Spinal cord (tissue), 9 donors: ENCODE measurements at regions not wholly inside any gene's neighbourhood (a gene's known extent, or its start where the extent isn't known, plus 50 kb on each side); places are given as distances from the start of the nearest gene placed in this dataset.

Experiments
- DNase-seq, 6 donors: peaks; one replicate each; pipeline versions ENCODE4 v3.0.0 to v3.0.0-alpha.2; 2013 to 2015; ENCODE audit warnings: low spot score in 6 of 6, low read depth in 4 of 6
- H3K27ac ChIP-seq: one replicate; pipeline ENCODE4 v1.5.1; 2013; ENCODE audit warnings: low read depth, low read length, control low read depth
- H3K27me3 ChIP-seq: one replicate; pipeline ENCODE4 v1.6.1; 2013; ENCODE audit warnings: low read length; ENCODE audit not compliant: control insufficient read depth, insufficient read depth
- H3K36me3 ChIP-seq: one replicate; pipeline ENCODE4 v1.6.1; 2013; ENCODE audit warnings: low read length; ENCODE audit not compliant: control insufficient read depth, insufficient read depth
- H3K4me1 ChIP-seq: one replicate; pipeline ENCODE4 v1.6.1; 2013; ENCODE audit warnings: low read length; ENCODE audit not compliant: control insufficient read depth, insufficient read depth
- H3K4me3 ChIP-seq: one replicate; pipeline ENCODE4 v1.5.1; 2013; ENCODE audit warnings: low read depth, low read length, control low read depth
- H3K9me3 ChIP-seq: one replicate; pipeline ENCODE4 v1.6.1; 2013; ENCODE audit warnings: low read length; ENCODE audit not compliant: control insufficient read depth, insufficient read depth
- WGBS: methylation state at CpG from one replicate; pipeline ENCODE4 v1.1.5; 2013; ENCODE audit warnings: missing lambda C conversion rate; ENCODE audit not compliant: insufficient coverage; 5-methylcytosine and 5-hydroxymethylcytosine counted together
- donor health status: healthy.

DNA sequence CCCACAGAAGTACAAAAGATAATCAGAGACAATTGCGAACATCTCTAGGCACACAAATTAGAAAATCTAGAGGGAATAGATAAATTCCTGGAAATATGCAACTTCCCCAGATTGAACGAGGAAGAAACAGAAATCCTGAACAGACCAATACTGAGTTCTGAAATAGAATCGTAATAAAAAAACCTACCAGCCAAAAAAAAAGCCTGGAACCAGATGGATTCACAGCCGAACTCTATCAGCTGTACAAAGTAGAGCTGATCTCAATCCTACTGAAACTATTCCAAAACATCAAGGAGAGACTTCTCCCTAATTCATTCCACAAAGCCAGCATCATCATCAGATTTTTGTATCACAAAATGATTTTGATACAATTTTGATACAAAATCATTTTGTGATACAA lies 206.4 kb downstream of the REEP3 start:
- H3K4me3 ChIP-seq, result no peak overlapping the region
- H3K4me1 ChIP-seq, result peaks cover 8% of the 10 kb centered on the region
- no peaks in the 10 kb centered on the region for H3K27me3 ChIP-seq
- H3K9me3 ChIP-seq, result no peaks in the 10 kb centered on the region
- no peaks in the 10 kb centered on the region for H3K36me3 ChIP-seq
- DNase-seq, result peak in 1 of 6 donors; percentile 42
- WGBS, result 89% methylated on average over 3 of the region's 4 CpGs
- H3K27ac ChIP-seq, result no peak overlapping the region

DNA sequence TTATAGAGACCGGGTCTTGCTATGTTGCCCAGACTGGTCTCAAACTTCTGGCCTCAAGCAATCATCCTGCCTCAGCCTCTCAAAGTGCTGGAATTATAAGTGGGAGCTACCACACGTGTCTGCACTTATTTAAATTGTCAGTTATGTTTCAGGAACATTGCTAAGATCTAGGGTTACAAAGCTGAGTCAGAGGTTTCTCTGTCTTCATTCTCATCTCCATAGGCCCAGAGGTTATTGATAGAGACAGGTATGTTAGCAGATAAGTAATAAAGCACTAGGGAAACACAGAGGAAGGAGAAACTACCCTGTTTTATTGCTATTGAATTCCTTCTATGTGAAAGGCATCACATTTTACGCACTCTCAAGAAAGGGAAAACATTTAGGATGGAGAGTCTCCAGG lies 214.1 kb downstream of the REEP3 start:
- WGBS, result no CpG with 5 or more reads among the region's 3 CpGs
- H3K9me3 ChIP-seq, result no peaks in the 10 kb centered on the region
- no peaks in the 10 kb centered on the region for H3K27me3 ChIP-seq
- H3K36me3 ChIP-seq, result no peaks in the 10 kb centered on the region
- no peaks in the 10 kb centered on the region for H3K4me1 ChIP-seq
- H3K4me3 ChIP-seq, result no peak overlapping the region
- DNase-seq, result no peak
- H3K27ac ChIP-seq, result no peak overlapping the region

GRCh38 chr10:63738410-63738809 lies 217.2 kb downstream of the REEP3 start:
- no peak for DNase-seq
- 80% methylated on average over 2 of the region's 2 CpGs for WGBS
- Histone ChIP-seq H3K9me3 (no peaks in the 10 kb centered on the region), H3K36me3 (no peaks in the 10 kb centered on the region), H3K4me3 (no peak overlapping the region), H3K27me3 (no peaks in the 10 kb centered on the region), H3K27ac (no peak overlapping the region), H3K4me1 (no peaks in the 10 kb centered on the region)

DNA sequence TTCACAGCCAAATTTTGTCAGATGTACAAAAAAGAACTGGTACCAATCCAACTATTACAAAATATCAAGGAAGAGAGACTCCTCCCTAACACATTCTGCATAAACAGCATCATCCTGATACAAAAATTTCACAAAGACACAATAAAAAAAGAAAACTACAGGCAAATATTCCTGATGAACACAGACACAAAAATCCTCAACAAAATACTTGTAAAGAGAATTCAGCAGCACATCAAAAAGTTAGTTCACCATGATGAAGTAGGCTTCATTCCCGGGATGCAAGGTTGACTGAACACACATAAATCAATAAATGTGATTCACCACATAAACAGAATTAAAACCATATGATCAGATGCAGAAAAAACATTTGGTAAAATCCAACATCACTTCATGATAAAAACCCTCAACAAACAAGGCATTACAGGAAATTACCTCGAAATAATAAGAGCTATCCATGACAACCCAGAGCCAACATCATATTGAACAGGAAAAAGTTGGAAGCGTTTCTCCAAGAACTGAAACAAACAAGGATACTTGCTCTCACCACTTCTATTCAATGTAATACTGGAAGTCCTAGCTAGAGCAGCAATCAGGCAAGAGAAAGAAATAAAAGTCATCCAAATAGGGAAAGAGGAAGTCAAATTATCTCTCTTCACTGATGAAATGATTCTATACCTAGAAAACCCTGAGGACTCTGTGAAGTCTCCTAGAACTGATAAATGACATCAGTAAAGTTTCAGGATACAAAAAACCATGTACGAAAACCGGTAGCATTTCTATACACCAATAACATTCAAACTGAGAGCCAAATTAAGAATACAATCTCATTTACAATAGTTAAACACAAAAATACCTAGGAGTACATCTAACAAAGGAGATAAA lies 223.1 kb downstream of the REEP3 start:
- 93% methylated on average over 3 of the region's 5 CpGs for WGBS
- no peak overlapping the region for H3K4me3 ChIP-seq

DNA sequence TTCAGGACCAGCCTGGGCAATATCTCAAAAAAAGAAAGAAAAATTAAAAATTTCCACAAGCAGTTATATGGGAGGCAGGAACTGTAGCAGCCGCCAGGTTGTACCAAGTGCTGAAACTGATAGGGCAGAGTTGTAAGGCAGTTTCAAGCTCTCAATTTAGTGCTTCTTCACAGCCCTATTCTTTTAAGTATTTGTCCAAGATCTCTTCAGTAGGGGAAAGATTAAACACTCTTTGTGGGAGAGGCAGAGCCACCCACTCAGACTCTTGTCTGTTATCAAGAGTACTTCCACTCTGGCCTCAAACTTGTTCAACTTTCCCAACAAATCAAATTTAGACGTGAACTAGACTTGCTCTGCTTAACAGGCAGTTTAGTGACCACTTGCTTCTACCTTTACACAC lies 228.7 kb downstream of the REEP3 start:
- Histone ChIP-seq H3K27ac (no peak overlapping the region), H3K4me3 (no peak overlapping the region), H3K4me1 (no peaks in the 10 kb centered on the region), H3K27me3 (no peaks in the 10 kb centered on the region), H3K36me3 (no peaks in the 10 kb centered on the region), H3K9me3 (peaks cover 2% of the 10 kb centered on the region)
- WGBS, result 100% methylated on average over 1 of the region's 2 CpGs
- DNase-seq, result no peak

More for the DNA sequence above, 223.1 kb downstream of the REEP3 start:
- H3K27me3 ChIP-seq, result no peaks in the 10 kb centered on the region
- H3K9me3 ChIP-seq, result peaks cover 2% of the 10 kb centered on the region
- no peaks in the 10 kb centered on the region for H3K4me1 ChIP-seq
- no peaks in the 10 kb centered on the region for H3K36me3 ChIP-seq
- H3K27ac ChIP-seq, result no peak overlapping the region
- DNase-seq, result no peak

- Histone ChIP-seq H3K27me3 (no peaks in the 10 kb centered on the region), H3K9me3 (peaks cover 1% of the 10 kb centered on the region), H3K4me3 (no peak overlapping the region), H3K27ac (no peak overlapping the region), H3K36me3 (no peaks in the 10 kb centered on the region), H3K4me1 (no peaks in the 10 kb centered on the region)
- peak in 2 of 6 donors; percentile 60 to 63 for DNase-seq
Observed at GRCh38 chr10:63751836-63752235, 230.6 kb downstream of the REEP3 start.

GRCh38 chr10:63752318-63752717 lies 231.1 kb downstream of the REEP3 start:
- H3K36me3 ChIP-seq, result no peaks in the 10 kb centered on the region
- H3K27me3 ChIP-seq, result no peaks in the 10 kb centered on the region
- DNase-seq, result peak in 1 of 6 donors; percentile 27
- no peak overlapping the region for H3K4me3 ChIP-seq
- H3K9me3 ChIP-seq, result no peaks in the 10 kb centered on the region
- no peak overlapping the region for H3K27ac ChIP-seq
- WGBS, result 68% methylated on average over 6 of the region's 6 CpGs
- H3K4me1 ChIP-seq, result no peaks in the 10 kb centered on the region

- Histone ChIP-seq H3K27me3 (no peaks in the 10 kb centered on the region), H3K36me3 (no peaks in the 10 kb centered on the region), H3K4me3 (no peak overlapping the region), H3K4me1 (no peaks in the 10 kb centered on the region), H3K9me3 (no peaks in the 10 kb centered on the region), H3K27ac (no peak overlapping the region)
- WGBS, result no CpG with 5 or more reads among the region's 2 CpGs
- no peak for DNase-seq
Observed at GRCh38 chr10:63753808-63754207, 232.6 kb downstream of the REEP3 start.

GRCh38 chr10:63755441-63755840 lies 234.2 kb downstream of the REEP3 start:
- Histone ChIP-seq H3K36me3 (no peaks in the 10 kb centered on the region), H3K9me3 (no peaks in the 10 kb centered on the region), H3K27ac (no peak overlapping the region), H3K4me1 (no peaks in the 10 kb centered on the region), H3K4me3 (no peak overlapping the region), H3K27me3 (no peaks in the 10 kb centered on the region)
- 93% methylated on average over 2 of the region's 2 CpGs for WGBS
- DNase-seq, result no peak

DNA sequence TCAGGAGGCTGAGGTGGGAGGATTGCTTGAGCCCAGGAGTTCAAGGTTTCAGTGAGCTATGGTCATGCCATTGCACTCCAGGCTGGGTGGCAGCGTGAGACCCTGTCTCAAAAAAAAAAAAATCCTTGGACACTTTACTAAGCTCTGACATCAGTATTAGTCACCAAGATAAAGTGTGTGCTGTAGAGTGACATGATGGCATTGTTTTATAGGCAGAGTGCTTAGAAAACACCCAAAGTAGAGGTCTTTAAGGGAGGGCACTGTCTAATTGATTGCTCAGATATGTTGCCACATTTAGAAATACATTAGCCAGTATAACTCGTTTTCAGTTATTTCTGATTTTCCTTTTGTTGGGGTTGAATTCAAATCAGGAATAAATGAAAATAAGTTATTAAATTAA lies 235.9 kb downstream of the REEP3 start:
- WGBS, result no CpG with 5 or more reads among the region's 2 CpGs
- Histone ChIP-seq H3K27me3 (no peaks in the 10 kb centered on the region), H3K4me1 (no peaks in the 10 kb centered on the region), H3K27ac (no peak overlapping the region), H3K36me3 (no peaks in the 10 kb centered on the region), H3K9me3 (no peaks in the 10 kb centered on the region), H3K4me3 (no peak overlapping the region)
- no peak for DNase-seq
